Hepatocyte (in vitro differentiated cells): ENCODE measurements at regions not wholly inside any gene's neighbourhood (a gene's known extent, or its start where the extent isn't known, plus 50 kb on each side); places are given as distances from the start of the nearest gene placed in this dataset.

Experiments
- EZH2 ChIP-seq: fragments of 200-600 bp; sonication (generic); IDR thresholded peaks from 2 replicates; pipeline ENCODE4 v1.6.1; 2016; ENCODE audit warnings: antibody characterized with exemption, mild to moderate bottlenecking, borderline replicate concordance
- EZH2phosphoT487 ChIP-seq: fragments of 200-600 bp; sonication (generic); IDR thresholded peaks from one replicate; pipeline ENCODE4 v1.6.1; 2018; ENCODE audit warnings: antibody characterized with exemption, mild to moderate bottlenecking, low read depth, moderate library complexity; ENCODE audit not compliant: unreplicated experiment, severe bottlenecking
- TF ChIP-seq, protein P1 (sequence below): fragments of 200-600 bp; sonication (generic); IDR thresholded peaks from 2 replicates; pipeline ENCODE4 v1.5.1; 2016; ENCODE audit warnings: antibody characterized with exemption, mild to moderate bottlenecking; ENCODE audit not compliant: poor library complexity

GRCh38 chr10:29403208-29403607, 114.3 kb downstream of the LYZL1 start:
- TF ChIP-seq, protein P1, sequence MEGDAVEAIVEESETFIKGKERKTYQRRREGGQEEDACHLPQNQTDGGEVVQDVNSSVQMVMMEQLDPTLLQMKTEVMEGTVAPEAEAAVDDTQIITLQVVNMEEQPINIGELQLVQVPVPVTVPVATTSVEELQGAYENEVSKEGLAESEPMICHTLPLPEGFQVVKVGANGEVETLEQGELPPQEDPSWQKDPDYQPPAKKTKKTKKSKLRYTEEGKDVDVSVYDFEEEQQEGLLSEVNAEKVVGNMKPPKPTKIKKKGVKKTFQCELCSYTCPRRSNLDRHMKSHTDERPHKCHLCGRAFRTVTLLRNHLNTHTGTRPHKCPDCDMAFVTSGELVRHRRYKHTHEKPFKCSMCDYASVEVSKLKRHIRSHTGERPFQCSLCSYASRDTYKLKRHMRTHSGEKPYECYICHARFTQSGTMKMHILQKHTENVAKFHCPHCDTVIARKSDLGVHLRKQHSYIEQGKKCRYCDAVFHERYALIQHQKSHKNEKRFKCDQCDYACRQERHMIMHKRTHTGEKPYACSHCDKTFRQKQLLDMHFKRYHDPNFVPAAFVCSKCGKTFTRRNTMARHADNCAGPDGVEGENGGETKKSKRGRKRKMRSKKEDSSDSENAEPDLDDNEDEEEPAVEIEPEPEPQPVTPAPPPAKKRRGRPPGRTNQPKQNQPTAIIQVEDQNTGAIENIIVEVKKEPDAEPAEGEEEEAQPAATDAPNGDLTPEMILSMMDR: no peak
- no peak for TF ChIP-seq EZH2
- TF ChIP-seq EZH2phosphoT487: no peak
